ENCODE measurements at regions not wholly inside any gene's neighbourhood (a gene's known extent, or its start where the extent isn't known, plus 50 kb on each side); places are given as distances from the start of the nearest gene placed in this dataset.

DNA sequence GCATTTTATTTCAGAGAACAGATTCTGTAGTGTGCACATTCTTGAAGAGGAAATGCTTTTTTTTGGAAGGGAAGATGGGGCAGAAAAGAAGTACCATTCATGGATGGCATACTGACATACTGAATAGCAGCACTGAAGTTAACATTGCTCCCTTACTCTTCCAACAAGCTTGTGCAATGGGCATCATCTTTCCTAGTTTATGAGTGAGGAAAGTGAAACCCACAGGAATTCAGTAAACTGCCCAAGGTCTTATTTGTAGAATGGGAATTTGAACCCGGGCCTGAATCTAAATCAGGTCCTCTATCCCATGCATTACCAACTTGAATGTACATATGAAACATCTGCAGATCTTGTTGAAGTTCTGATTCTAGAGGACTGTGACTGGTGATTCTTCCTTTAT lies 215.7 kb upstream of the FGGY start:
- no peak overlapping the region for H3K4me3 ChIP-seq (ENCODE audit: extremely low read depth in 1 of 4, insufficient read depth in 2 of 4, low read depth in 3 of 4, low read length in 4 of 4)
- CTCF ChIA-PET (ENCODE audit: partially characterized antibody), result no interaction called here
- no peaks in the 10 kb centered on the region for H3K79me1 ChIP-seq (ENCODE audit: low read depth, low read length)
- no peak overlapping the region for H4K8ac ChIP-seq (ENCODE audit: extremely low read depth, insufficient read depth, low read length)
- no peak overlapping the region for H3K27ac ChIP-seq (ENCODE audit: low read depth, low read length)
- no peak for FAIRE-seq
- H3K4ac ChIP-seq (replicated peaks; ENCODE audit: insufficient read length, low read depth, low read length), result no peak overlapping the region
- no peaks in the 10 kb centered on the region for H3K27me3 ChIP-seq (replicated peaks in 1 of 4; ENCODE audit: control insufficient read depth in 3 of 4, extremely low read depth in 1 of 4, insufficient read depth in 3 of 4, low read length in 3 of 4)
- peaks cover 13 to 35% (median 24%) of the 10 kb centered on the region in 4 experiments for H3K4me1 ChIP-seq (replicated peaks in 1 of 4; ENCODE audit: control insufficient read depth in 3 of 4, insufficient read depth in 4 of 4, low read length in 3 of 4)
- no peak overlapping the region for H3K56ac ChIP-seq (replicated peaks; ENCODE audit: insufficient read length, low read depth, low read length)
- no peak overlapping the region for H3K9ac ChIP-seq (replicated peaks in 1 of 4; ENCODE audit: extremely low read depth in 1 of 4, low read depth in 3 of 4, low read length in 3 of 4)
- no peak overlapping the region for H3K14ac ChIP-seq (ENCODE audit: insufficient read length)
- no peak overlapping the region for H4K5ac ChIP-seq (ENCODE audit: insufficient read length, low read depth, low read length)
- H2AK5ac ChIP-seq (ENCODE audit: low read depth, low read length), result no peak overlapping the region; the same call in 1 of the 2 replicates
- H3K79me2 ChIP-seq (ENCODE audit: control insufficient read depth in 1 of 2, insufficient read depth in 2 of 2, low read length in 2 of 2), result no peaks in the 10 kb centered on the region
- POLR2A ChIA-PET (ENCODE audit: partially characterized antibody), result no interaction called here
- no peak overlapping the region for H3K23ac ChIP-seq (ENCODE audit: insufficient read length)
- H3K18ac ChIP-seq (ENCODE audit: extremely low read depth, low read length), result no peak overlapping the region
- H2BK5ac ChIP-seq (ENCODE audit: low read depth, low read length), result peak overlapping the region; percentile 98; the same call in 1 of the 2 replicates
- no peak for DNase-seq (ENCODE audit: low read depth in 1 of 2, low spot score in 2 of 2)
- no peaks in the 10 kb centered on the region for H3K9me3 ChIP-seq (ENCODE audit: insufficient read depth in 2 of 2, low read depth in 1 of 2, low read length in 1 of 2)
- H2AFZ ChIP-seq (ENCODE audit: low read length), result no peak overlapping the region
- H3K4me2 ChIP-seq (ENCODE audit: insufficient read depth in 1 of 2, low read depth in 2 of 2, low read length in 2 of 2), result no peak overlapping the region
- 81% methylated on average over 1 of the region's 1 CpG; no CpG with 5 or more reads in 1 of the 2 experiments for WGBS, 2 experiments (ENCODE audit: extremely low coverage in 1 of 2, insufficient coverage in 1 of 2, insufficient read length in 1 of 2, insufficient replicate concordance in 2 of 2, low coverage in 1 of 2, low lambda C conversion rate in 2 of 2, missing lambda C conversion rate in 1 of 2)
- no peak overlapping the region for H2BK15ac ChIP-seq (ENCODE audit: low read length)
- H4K20me1 ChIP-seq (replicated peaks in 1 of 2; ENCODE audit: control insufficient read depth in 1 of 2, insufficient read depth in 2 of 2, low read length in 2 of 2), result no peaks in the 10 kb centered on the region
- no peak overlapping the region for H2BK12ac ChIP-seq (ENCODE audit: low read depth, low read length)
- no peak overlapping the region for H2BK120ac ChIP-seq (replicated peaks; ENCODE audit: low read depth, low read length)
- H2BK20ac ChIP-seq (ENCODE audit: low read length), result 0 out of 2 replicates have a peak overlapping the region, but pooled peaks have one; percentile 53
- H4K91ac ChIP-seq (replicated peaks; ENCODE audit: insufficient read length, low read length), result peak overlapping the region; percentile 25
- H3K23me2 ChIP-seq (ENCODE audit: low read depth, low read length), result no peaks in the 10 kb centered on the region
- H3K36me3 ChIP-seq (ENCODE audit: control insufficient read depth in 2 of 4, insufficient read depth in 4 of 4, low read length in 3 of 4), result no peaks in the 10 kb centered on the region
- TF ChIP-seq ASH2L (IDR thresholded peaks at IDR 0.05; ENCODE audit: low read length), result no peak
- no peak for TF ChIP-seq SP4 (IDR thresholded peaks at IDR 0.05; ENCODE audit: low read length)
- TF ChIP-seq TBP (IDR thresholded peaks at IDR 0.05; ENCODE audit: low read depth, low read length), result no peak
- no peak for TF ChIP-seq RNF2 (IDR thresholded peaks at IDR 0.05; ENCODE audit: borderline replicate concordance, low read depth, low read length, missing control alignments, poor library complexity, severe bottlenecking)
- TF ChIP-seq SRF (IDR thresholded peaks at IDR 0.05; ENCODE audit: low read depth, low read length), result no peak
- TF ChIP-seq CTBP2 (IDR thresholded peaks at IDR 0.05; ENCODE audit: borderline replicate concordance, insufficient read depth, insufficient read length, low read length), result no peak
- no peak for TF ChIP-seq SIRT6 (IDR thresholded peaks at IDR 0.05; ENCODE audit: low read length)

Measured in H1 (cell line).